ENCODE measurements at regions not wholly inside any gene's neighbourhood (a gene's known extent, or its start where the extent isn't known, plus 50 kb on each side); places are given as distances from the start of the nearest gene placed in this dataset.

DNA sequence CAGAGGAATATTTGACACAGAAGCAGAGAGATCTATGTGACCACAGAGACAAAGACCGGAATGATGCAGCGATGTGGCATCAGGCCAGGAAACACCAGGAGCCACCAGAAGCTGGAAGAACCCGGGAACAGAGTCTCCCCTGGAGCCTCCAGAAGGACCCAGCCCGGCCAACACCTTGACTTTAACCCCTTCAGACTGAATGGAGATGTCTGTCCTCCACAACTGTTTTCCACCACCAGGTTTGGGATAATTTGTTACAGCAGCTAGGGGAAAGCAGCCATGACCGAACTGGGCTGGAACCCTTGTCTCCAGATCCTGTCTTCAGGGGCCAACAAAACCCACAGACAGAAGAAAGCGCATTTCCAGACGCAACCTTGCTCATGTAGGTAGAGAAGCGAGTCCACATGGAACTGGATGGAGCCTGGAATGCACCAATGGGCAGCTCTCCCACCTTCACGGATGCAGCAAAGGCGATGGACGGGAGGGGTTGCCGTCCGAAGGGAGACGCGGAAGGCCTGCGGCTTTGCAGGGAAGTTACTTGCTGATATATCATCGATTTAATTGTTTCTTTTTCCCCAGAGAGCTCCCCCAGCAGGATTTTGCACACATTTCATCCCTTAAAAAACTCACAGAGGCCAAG is 396.6 kb downstream of the NPHP4 start:
- ATAC-seq, result no peak

DNA sequence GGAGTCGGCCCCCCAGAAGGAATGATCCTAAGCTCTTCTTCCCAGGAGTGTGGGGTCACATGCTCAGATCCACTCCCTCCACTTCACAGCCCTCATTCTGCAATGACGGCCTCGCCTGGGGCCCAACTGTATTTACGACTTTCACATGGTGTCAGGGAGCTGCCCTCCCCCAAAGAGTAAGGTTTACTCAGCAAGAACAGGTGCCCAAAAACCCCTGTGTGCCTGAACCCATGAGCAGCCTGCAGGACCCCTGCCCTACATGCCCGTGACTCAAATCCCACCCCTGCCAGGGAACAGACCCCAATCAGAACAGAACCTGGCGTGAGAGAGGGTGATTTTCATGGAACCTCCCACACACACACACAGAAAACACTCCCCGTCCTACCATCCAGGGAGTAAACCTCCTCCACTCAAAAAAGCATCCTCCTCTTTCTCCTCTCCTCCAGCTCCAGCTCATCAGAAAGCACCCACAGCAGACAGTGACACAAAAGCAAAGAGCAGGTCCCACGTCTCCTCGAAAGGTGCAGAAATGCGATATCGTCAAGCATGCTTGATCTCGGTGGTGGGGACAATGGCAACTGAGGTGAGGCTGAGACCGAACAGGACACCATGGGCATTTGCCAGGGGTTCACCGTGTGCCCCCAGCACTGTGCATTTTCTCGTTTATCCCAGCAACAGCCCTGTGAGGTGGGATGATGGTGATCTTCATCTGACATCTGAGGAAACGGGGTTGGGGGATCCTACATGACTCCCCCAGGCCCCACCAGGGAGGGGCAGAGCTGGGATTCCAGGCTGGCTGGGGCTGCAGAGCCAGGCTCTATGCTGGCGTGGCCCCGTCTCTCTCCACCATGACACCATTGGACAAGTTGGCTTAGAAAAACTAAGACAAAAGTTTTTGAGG is 397.9 kb downstream of the NPHP4 start:
- no peak for ATAC-seq

DNA sequence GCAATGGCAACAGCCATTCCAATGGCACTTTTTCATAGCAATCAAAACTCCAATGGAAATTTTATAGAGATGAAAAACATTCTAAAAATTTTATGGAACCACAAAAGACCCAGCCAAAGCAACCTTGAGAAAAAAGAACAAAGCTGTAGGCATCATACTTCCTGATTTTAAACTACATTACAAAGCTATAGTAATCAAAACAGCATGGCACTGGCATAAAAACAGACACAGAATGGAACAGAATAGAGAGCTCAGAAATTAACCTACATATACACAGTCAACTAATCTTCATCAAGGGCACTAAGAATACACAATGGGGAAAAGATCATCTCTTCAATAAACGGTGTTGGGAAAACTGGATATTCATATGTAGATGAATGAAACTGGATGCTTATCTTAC is 401.5 kb downstream of the NPHP4 start:
- ATAC-seq, result no peak

DNA sequence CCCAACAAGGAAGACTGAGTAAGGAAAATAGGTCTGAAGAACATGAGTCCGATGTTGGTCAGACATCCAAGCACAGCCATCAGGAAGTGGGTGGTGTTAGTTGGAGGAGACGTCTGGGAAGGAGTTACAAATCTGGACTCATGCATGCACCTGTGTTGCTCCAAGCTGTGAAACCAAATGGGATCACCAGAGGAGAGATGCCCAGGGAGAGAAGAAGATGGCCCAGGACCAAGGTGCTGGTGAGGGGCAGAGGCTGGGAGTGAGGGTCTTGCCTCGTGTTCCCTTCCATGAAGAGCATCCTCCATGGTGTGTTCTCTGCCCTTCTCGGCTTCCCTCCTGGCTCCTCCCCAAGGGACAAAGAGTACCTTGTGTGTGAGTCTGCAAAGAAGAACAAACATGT is 405.6 kb downstream of the NPHP4 start:
- no peak for ATAC-seq

DNA sequence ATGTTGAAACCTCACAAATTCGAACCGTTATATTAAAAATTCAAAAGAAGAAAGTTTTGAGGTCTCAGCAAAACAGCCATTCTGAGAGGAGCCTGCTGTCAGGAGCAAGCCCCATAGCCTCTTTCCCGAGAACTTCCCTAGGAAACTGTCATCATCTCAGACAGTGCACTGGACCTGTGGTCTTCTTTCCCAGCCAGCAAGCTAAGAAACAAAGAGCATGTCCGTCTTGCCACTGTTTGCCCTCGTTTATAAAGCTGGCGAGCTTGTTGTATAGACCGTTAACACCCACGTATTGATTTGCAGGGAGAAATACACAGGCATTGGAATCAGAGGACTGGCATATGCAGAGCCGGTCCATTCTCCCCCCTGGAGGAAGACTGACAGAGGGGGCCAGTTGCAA is 407.0 kb downstream of the NPHP4 start:
- ATAC-seq, result no peak

DNA sequence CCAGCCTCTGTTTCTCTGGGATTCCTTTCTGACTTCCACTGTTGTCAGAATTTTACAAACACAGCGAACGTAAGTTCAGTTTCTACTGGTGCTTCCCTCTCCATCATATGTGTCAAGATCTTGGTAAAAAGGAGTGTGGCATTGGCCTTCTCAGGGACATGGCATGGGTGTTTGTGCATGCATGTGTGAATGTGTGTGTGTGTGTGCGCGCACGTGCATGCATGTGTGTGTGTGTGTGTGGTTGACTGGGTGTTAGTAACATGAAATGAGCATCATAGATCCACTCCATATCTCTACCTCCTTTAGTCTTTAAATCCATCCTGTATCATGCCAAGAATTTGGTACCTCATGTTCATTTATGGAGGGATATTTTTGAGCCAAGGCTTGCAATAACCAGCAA is 411.3 kb downstream of the NPHP4 start:
- ATAC-seq, result no peak

DNA sequence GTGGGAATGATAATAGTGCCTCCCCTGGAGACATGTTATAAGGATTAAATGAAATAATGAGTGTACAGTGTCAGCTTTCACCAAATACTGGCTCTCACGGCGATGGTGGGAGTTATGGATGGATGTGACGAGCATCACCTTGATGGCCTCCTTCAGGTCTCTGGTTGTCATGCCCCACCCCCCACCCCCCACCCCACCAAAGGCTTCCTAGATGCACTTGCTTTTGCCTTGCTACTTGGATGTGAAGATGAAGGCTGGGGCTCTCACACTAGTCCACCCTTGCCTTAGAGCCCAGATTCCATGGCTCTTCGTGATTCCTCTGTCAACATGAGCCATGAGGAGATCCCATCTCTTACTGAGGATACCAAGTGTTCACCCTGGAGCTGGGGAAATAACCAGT is 412.3 kb downstream of the NPHP4 start:
- no peak for ATAC-seq

DNA sequence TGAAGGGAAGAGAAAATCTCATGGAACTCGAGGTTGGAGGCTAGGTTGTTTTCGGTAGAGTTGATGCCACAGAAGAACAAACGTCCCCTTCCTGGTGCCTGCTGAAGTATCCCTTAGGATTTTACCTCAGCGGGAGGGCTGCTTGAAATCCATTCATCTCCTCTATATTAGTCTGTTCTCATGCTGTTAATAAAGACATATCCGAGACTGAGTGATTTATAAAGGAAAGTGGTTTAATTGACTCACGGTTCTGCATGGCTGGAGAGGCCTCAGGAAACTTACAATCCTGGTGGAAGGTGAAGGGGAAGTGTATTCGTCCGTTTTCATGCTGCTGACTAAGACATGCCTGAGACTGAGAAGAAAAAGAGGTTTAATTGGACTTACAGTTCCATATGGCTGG is 413.5 kb downstream of the NPHP4 start:
- no peak for ATAC-seq

DNA sequence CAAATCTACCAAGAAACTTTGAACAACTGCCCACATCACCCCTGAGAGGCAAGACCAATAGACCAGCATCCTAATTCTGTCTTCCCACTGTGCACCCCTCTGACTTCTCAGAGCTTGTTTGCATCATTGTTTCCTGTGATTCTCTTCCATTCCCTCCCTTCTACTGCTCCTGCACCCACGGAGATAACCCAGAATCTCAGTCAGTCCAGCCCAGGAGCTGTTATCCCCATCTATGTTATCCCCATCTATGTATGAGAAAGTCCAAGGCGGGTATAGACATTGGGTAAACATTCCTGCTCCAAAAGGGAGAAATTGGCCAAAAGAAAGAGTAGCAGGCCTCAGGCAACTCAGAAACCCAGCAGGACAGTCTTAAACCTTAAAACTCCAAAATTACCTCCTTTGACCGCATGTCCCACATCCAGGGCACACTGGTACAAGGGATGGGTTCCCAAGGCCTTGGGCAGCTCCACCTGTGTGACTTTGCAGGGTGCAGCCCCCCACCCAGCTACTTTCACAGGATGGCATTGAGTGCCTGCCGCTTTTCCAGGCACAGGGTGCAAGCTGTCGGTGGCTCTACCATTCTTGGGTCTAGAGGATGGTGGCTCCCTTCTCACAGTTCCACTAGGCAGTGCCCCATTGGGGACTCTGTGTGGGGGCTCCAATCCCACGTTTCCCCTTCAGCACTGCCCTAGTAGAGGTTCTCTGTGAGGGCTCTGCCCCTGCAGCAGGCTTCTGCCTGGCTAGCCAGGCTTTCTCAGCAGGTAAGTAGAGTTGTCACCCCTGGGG is 414.8 kb downstream of the NPHP4 start:
- ATAC-seq, result no peak

DNA sequence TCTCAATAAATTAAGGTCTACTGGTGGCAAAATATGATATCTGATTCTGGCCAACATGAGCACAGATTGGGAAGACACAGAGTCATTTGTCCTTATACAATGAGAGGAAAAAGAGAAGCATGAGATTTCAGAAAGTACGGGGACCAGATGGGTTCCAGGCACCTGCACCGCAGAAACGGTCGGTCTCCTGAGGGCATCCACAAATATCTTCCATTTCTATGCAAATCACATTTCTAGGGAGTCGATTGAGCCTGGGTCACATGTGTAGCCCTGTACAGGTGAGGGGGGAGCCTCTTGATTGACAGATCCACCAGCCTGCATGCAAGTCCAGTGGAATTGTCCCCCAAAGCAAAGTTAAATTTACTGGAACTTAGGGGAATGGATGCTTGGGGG is 415.6 kb downstream of the NPHP4 start:
- ATAC-seq, result no peak

DNA sequence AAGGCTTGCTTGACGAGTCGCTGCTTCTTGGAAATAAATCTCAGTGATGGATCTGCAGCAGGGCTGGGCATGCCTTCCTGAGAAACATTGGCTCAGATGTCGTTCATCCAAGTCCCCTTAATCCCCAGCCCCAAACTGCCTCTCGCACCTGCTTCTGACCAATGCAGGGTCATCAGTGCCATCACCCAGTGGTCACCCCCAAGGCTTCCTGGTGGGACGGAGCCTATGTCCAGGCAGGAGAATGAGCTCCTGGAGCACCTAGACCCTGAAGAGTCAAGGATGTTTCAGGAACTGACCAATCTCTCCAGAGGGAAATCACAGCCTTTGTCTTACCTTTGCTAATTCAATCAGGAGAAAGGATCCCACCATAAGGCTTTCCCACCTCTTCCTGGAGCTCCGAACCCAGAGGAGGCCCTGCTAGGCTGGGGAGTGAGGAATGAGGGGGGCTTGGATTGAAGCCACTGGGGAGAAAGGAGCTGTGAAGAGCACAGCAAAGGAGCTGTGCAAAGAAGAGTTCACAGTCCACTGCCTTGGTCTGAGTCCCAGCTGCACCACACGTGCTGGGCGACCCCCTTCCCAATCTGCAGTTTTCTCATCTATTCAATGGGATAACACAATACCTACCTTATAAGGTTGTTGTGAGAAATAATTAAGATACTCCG is 416.1 kb downstream of the NPHP4 start:
- ATAC-seq, result no peak

DNA sequence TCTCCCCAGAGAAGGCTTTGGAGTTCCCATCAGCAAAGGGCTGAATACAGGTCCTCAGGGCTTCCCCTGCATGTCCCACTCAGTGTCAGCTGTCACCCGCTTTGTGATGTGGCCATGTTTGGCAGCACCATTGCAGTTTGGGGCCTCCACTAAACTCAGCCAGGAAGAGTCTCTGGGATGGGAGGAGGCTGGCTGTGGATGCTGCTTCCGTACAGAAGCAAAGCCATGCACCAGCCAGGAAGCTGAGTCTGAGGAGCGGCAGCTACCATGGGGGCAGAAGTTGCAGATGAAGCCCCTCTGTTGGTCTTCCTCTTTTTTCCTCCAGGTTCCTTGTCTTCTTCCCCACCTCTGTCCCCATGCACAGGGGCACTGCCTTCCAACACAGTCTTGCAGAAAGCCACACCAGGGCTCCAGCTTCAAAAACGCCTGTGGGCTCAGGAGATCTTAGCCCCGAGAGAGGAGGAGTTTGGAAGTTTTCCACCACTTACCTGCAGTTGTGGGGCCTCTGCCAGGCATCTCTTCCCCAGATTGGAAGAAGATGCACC is 416.8 kb downstream of the NPHP4 start:
- no peak for ATAC-seq

DNA sequence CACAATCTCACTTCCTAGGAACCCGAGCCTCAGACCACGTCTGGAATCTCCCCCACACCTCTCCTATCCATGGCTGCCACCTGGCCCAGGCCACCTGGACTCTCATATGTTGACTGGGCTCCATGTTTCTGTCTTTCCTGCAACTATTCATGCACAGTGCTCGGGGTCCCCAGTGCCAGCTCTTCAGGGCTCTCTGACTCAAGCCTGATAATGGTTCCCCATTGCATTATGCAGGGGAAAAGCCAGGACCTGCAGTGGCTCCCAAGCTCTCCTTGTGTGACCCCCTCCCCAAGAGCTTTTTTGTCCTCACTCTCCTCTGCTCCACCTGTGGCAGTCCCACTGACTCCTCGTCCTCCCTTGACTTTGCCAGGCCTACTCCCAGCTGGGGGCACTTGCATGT is 417.6 kb downstream of the NPHP4 start:
- no peak for ATAC-seq

DNA sequence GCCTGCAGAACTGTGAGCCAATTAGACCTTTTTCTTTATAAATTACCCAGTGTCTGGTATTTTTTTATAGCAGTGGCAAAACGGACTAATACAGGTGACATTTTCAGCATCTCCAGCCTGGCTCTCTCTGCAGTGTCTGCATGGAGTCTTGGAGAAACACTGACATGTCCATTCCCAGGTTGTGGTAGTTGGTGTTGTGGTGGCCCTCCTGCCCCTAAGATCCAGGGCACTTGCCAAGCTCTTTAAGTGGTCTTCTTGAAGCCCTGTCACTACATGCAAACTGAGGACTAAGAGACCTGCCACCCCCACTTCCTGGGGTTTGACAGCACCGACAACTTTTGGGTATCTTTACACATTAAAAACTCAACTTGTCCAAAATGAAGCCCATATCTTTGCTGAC is 419.4 kb downstream of the NPHP4 start:
- ATAC-seq, result no peak

DNA sequence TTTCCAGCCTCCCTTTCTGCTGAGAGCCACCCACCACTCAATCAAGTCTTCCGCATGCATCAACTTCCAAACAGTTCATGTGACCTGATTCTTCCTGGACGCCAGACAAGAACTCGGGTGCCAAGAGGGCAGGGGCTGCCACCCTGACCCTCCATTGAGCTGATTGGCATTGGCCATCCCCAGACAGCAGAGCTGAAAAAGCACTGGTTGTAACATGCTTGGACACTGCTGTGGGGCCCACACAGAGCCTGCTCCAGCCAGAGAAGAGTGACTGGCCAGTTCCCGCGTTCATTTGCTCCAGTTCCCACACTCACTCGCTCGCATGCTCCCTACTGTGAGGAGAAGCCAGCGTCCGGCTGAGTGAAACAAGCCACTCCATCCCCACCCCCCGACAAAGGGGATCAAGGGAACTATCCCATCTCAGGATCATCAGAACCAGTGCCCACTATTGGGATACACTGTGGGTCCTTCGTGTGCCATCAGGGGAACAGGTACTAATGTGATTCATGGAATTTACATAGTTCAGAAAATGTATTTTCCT is 420.3 kb downstream of the NPHP4 start:
- no peak for ATAC-seq

DNA sequence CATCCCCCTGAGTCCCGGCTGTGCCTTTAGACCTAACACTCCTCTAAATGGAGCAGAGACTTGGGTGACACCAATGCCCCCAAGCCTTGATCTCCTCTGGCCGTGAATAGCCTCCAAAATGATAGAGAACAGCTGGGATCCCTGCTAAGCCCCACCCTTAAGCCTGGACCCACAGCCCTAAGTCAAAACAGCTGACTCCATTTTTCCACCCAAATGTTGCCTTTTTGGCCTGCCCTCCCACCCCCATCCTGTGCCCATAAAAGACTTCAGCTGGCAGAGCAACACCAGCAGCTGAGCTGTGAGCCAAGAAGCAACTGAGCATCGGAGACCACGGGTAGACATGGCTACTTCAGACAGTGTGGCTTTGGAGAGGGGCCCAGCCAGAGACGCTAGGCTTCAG is 420.8 kb downstream of the NPHP4 start:
- ATAC-seq, result no peak

DNA sequence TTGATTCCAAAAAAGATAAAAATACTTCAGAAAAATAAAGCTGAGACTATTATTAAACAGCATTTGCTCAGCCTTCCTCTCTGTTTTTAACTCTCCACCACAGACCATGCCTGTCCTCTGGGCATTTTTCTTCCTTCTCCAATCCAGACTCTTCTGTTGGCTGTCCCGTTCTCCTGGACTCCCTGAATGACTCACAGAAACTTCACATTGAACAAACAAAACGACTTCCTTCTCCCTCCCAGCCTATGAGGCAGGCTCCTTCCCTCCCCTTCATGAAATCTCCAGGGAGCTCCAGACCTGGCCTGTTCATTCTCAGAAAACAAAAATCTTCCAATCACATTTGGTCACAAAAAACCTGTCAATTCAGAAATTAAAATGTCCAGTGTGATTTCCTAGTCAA is 421.3 kb downstream of the NPHP4 start:
- no peak for ATAC-seq

DNA sequence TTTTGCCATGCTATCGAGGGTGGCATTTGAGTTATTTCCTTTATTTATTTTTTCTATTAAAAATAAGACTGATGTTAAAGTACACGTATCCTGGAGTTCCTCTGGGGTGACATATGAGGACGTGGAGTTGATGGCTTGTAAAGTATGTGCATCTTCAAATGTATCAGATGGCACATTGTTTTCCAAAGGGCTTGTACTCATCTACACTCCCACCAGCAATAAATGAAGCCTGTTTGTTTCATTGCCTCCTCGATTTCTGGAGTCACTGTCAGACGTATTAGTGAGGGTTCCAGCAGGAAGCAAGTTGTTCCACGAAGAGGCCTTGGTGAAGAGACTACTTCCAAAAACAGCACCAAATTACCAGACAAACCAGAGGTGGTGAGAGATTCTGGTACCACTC is 423.9 kb downstream of the NPHP4 start:
- ATAC-seq, result no peak

DNA sequence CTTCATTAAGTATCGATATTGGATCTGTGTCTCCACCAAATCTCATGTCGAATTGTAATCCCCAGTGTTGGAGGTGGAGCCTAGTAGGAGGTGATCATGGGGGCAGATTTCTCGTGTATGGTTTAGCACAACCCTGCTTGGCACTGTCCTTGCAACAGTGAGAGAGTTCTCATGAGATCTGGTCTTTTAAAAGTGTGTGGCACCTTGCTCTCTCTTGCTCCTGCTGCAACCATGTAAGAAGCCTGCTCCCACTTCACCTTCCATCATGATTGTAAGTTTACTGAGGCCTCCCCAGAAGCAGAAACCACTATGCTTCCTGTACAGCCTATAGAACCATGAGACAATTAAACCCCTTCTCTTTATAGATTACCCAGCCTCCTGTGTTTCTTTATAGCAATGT is 424.4 kb downstream of the NPHP4 start:
- no peak for ATAC-seq

DNA sequence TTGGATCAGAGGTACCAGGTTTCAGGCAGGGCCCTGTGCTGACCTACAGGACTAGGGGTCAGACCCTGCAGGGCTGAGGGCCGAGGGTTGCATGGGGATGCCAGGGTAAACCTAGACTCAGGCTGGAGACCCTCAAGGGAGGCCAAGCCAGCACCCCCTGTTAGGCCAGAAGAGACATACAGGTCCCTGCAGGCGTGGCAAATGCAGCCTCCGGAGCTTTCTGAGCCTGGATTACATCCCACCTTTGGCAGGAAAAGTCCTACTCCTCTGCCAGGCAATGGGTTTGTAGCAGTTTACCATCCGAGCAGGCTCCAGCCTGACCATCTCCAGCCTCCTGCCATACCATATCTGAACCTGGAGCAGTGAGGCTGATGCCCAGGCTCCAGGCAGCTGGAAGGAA is 425.3 kb downstream of the NPHP4 start:
- no peak for ATAC-seq

DNA sequence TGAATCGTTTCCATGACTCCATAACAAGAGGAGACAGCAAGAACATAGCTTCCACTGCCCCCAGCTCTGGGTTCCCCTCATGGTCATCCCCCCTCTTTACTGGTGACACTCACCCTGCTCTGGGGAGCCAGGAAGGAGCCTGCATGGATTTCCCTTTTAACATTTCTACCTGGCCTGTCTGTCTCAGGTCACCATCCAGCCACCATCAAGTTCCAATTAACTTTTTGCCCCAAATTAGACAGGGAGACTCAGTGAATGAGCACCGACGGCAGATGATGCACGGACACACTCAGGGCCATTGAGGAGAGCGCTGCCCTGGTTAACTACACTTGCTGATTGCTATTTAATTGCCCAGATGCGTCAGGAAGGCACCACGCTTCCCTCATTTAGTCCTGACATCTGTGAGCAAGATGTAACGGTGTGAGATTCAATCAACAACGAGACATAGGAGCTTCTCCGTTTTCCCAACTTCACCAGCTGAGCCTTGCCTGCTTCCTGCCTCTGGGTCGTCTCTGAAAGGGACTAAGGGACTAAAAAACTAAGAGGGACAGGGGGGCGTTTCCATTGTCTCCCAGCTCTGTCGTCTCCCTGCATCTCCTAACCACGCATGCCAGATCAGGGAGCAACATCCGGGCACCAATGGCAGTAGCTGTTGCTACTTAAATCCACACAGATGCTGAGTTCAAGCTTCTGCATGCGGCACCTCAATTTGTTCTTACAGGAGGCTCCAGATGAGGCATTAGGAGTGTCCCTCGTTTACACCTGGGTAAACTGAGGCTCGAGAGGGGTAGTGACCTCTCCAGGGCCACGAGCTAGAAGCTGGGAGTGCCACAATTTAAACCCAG is 426.7 kb downstream of the NPHP4 start:
- ATAC-seq, result no peak
